ENCODE measurements at regions not wholly inside any gene's neighbourhood (a gene's known extent, or its start where the extent isn't known, plus 50 kb on each side); places are given as distances from the start of the nearest gene placed in this dataset.

DNA sequence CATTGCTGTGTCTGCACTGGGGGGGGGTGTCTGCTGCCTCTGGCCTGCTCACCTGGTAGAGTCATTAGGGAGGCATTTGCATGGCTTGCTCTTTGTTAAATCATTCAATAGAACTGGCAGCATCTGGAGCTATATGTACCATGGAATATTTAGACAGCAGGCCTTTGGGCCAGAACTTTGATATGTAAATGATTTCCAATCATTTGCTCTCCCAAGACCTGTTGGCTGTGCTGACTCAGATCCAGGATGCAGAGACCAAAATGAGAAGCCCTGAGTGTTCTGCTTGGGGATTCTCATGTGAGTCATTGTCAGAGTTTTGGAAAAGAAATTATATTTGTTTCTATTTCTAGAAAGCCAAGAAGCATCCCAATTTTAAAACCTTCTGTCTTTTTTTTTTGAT lies 257.6 kb upstream of the IGFBP3 start:
- BruUV-seq (replicated peaks), result no TSS peak
- POLR2A ChIA-PET, result interaction anchor here (1.5 kb wide), 1 partner anchor 10 kb away, joined by 6 read pairs; no protein-coding TSS in a partner anchor
- CTCF ChIA-PET, result no interaction called here
- intact Hi-C loops (cut with micrococcal nuclease), result no loop called here
- peaks cover 9% of the 10 kb centered on the region for H3K9me3 Mint-ChIP-seq (ENCODE audit: unreplicated experiment)
- peaks cover 8% of the 10 kb centered on the region for H3K4me1 Mint-ChIP-seq (ENCODE audit: insufficient read depth, unreplicated experiment)
- H3K27me3 Mint-ChIP-seq (ENCODE audit: insufficient read depth, unreplicated experiment), result no peaks in the 10 kb centered on the region
- no peak for TF ChIP-seq CTCF (IDR thresholded peaks at IDR 0.05; ENCODE audit: unreplicated experiment)
- no peak overlapping the region for H3K4me3 Mint-ChIP-seq (ENCODE audit: unreplicated experiment)
- peak; percentile 20 for DNase-seq (ENCODE audit: unreplicated experiment)
- H3K36me3 Mint-ChIP-seq (ENCODE audit: insufficient read depth, unreplicated experiment), result no peaks in the 10 kb centered on the region
- peak overlapping the region; percentile 64 for H3K27ac Mint-ChIP-seq (ENCODE audit: low read depth, unreplicated experiment)

DNA sequence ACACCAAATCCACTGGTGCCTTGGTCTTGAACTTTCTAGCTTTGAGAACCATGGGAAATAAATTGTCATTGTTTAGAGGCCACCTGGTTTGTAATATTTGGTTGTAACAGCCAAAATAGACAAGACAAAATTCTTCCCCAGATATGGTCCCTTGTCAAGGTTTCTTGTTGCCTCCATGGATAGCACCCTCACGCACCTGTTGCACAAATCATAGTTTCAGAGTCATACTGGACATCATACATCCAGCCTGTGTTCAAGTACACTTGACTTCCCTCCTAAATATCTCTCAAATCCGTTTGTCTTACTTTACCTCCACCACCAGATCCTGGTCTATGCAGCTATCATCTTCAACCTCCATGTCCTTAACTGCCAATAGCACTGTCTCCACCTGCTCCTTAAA lies 256.7 kb upstream of the IGFBP3 start:
- POLR2A ChIA-PET, result interaction anchor here (1.5 kb wide), 1 partner anchor 9 kb away, joined by 6 read pairs; no protein-coding TSS in a partner anchor
- peaks cover 8% of the 10 kb centered on the region for H3K4me1 Mint-ChIP-seq (ENCODE audit: insufficient read depth, unreplicated experiment)
- no peak overlapping the region for H3K27ac Mint-ChIP-seq (ENCODE audit: low read depth, unreplicated experiment)
- no peaks in the 10 kb centered on the region for H3K27me3 Mint-ChIP-seq (ENCODE audit: insufficient read depth, unreplicated experiment)
- CTCF ChIA-PET, result interaction anchor here (0.6 kb wide), 1 partner anchor 1076 kb away, joined by 3 read pairs; no protein-coding TSS in a partner anchor
- DNase-seq (ENCODE audit: unreplicated experiment), result no peak
- H3K36me3 Mint-ChIP-seq (ENCODE audit: insufficient read depth, unreplicated experiment), result no peaks in the 10 kb centered on the region
- TF ChIP-seq CTCF (IDR thresholded peaks at IDR 0.05; ENCODE audit: unreplicated experiment), result no peak
- no peak overlapping the region for H3K4me3 Mint-ChIP-seq (ENCODE audit: unreplicated experiment)
- BruUV-seq (replicated peaks), result no TSS peak
- intact Hi-C loops (cut with micrococcal nuclease), result no loop called here
- peaks cover 9% of the 10 kb centered on the region for H3K9me3 Mint-ChIP-seq (ENCODE audit: unreplicated experiment)

DNA sequence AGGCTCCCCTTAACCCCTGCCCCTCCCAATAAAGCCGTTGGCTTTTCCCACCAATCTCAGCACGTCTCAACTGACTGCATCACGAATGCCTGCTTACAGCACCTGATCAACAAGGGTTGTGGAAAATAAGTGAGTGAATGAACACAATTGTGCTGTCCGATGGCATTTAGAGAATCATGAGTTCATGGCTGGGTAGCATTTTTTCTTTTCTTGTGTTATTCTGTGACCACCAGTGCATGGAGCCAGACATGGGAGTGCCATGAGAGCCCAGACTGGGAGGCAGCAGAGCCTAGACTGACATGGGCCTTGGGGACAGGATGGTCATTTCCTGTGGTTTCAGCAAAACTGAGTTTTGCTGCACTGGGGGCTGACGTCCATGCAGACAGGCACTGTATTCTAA lies 254.1 kb upstream of the IGFBP3 start:
- POLR2A ChIA-PET, result no interaction called here
- Mint-ChIP-seq H3K9me3 (ENCODE audit: unreplicated experiment) (no peaks in the 10 kb centered on the region), H3K4me1 (ENCODE audit: insufficient read depth, unreplicated experiment) (peaks cover 14% of the 10 kb centered on the region), H3K36me3 (ENCODE audit: insufficient read depth, unreplicated experiment) (no peaks in the 10 kb centered on the region), H3K4me3 (ENCODE audit: unreplicated experiment) (no peak overlapping the region), H3K27ac (ENCODE audit: low read depth, unreplicated experiment) (no peak overlapping the region), H3K27me3 (ENCODE audit: insufficient read depth, unreplicated experiment) (no peaks in the 10 kb centered on the region)
- intact Hi-C loops (cut with micrococcal nuclease), result no loop called here
- no peak for TF ChIP-seq CTCF (IDR thresholded peaks at IDR 0.05; ENCODE audit: unreplicated experiment)
- DNase-seq (ENCODE audit: unreplicated experiment), result no peak
- BruUV-seq (replicated peaks), result no TSS peak
- CTCF ChIA-PET, result no interaction called here

DNA sequence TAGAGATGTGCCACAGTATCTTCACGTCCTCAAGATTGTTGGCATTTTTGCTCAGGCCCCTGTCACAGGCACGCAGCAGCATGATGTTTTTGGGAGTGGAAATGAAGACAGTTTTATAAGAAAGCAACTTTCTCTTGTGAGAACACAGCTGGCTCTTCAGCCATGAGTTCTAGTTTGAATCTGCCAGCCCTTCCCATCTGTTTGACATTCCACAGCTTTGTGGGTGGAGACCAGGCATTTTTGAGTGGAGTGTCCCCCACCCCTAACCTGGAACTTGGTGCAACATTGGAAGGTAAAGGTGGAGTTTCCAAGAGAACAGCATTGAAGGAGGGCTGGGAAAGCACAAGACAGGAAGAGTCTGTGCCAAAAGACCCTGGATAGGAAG lies 253.1 kb upstream of the IGFBP3 start:
- Mint-ChIP-seq H3K27ac (ENCODE audit: low read depth, unreplicated experiment) (no peak overlapping the region), H3K4me1 (ENCODE audit: insufficient read depth, unreplicated experiment) (peaks cover 19% of the 10 kb centered on the region), H3K9me3 (ENCODE audit: unreplicated experiment) (no peaks in the 10 kb centered on the region), H3K4me3 (ENCODE audit: unreplicated experiment) (no peak overlapping the region), H3K27me3 (ENCODE audit: insufficient read depth, unreplicated experiment) (no peaks in the 10 kb centered on the region), H3K36me3 (ENCODE audit: insufficient read depth, unreplicated experiment) (no peaks in the 10 kb centered on the region)
- BruUV-seq (replicated peaks), result no TSS peak
- intact Hi-C loops (cut with micrococcal nuclease), result no loop called here
- ChIA-PET CTCF (no interaction called here), POLR2A (no interaction called here)
- no peak for DNase-seq (ENCODE audit: unreplicated experiment)
- TF ChIP-seq CTCF (IDR thresholded peaks at IDR 0.05; ENCODE audit: unreplicated experiment), result no peak
